Esophagus muscularis mucosa (tissue), 4 donors: ENCODE measurements at regions not wholly inside any gene's neighbourhood (a gene's known extent, or its start where the extent isn't known, plus 50 kb on each side); places are given as distances from the start of the nearest gene placed in this dataset.

ENCODE experiments used
- EP300 ChIP-seq: sonication (generic); formaldehyde crosslinking; IDR thresholded peaks from one replicate; pipeline ENCODE4 v1.6.1; 2017; ENCODE audit warnings: antibody characterized with exemption
- POLR2A ChIP-seq: fragments of 450-650 bp; IDR thresholded peaks from one replicate; pipeline ENCODE4 v1.6.1; 2017; ENCODE audit warnings: antibody characterized with exemption, moderate library complexity, mild to moderate bottlenecking, low read depth
- TF ChIP-seq, protein P1 (sequence below), 3 experiments: fragments of 200-600 bp in 2 of 3; fragments of 450-650 bp in 1 of 3; sonication (generic) in 2 of 3; IDR thresholded peaks; one replicate each; pipeline ENCODE4 v1.5.1; 2017 to 2019; ENCODE audit warnings: antibody characterized with exemption in 3 of 3, mild to moderate bottlenecking in 2 of 3, moderate library complexity in 1 of 3

DNA sequence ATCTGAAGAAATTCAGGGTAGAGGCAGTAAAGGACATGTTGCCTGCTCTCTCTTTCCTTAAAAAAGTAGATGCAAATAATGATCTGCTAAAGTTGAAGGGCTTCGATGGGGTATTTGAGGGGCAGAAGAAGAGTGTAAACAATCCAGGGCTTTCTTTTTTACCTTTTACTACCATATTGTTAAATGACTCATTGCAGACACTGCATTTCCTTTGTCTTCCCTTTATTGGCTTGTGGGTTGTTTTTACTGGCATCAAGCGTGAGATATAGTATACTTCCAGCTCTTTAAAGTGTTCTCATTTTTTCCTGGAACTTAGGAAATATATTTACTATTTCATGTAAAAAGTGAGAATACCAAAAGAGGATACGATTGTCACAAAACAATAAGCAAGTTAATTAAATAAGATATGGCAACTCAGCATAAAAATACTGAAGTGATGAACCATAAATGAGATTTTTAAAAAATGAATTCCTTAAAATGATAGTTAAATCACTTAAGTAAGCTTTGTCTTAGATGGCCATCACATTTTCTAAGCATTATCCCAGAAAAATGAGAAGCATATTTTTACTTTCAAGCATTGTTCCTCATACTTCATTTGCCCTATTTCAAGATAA lies 72.3 kb upstream of the KRAS start:
- TF ChIP-seq, protein P1, sequence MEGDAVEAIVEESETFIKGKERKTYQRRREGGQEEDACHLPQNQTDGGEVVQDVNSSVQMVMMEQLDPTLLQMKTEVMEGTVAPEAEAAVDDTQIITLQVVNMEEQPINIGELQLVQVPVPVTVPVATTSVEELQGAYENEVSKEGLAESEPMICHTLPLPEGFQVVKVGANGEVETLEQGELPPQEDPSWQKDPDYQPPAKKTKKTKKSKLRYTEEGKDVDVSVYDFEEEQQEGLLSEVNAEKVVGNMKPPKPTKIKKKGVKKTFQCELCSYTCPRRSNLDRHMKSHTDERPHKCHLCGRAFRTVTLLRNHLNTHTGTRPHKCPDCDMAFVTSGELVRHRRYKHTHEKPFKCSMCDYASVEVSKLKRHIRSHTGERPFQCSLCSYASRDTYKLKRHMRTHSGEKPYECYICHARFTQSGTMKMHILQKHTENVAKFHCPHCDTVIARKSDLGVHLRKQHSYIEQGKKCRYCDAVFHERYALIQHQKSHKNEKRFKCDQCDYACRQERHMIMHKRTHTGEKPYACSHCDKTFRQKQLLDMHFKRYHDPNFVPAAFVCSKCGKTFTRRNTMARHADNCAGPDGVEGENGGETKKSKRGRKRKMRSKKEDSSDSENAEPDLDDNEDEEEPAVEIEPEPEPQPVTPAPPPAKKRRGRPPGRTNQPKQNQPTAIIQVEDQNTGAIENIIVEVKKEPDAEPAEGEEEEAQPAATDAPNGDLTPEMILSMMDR (IDR thresholded peaks at IDR 0.05): no peak
- TF ChIP-seq POLR2A (no peak), EP300 (no peak)
